IPS-NIHi7 (cell line): ENCODE measurements at regions not wholly inside any gene's neighbourhood (a gene's known extent, or its start where the extent isn't known, plus 50 kb on each side); places are given as distances from the start of the nearest gene placed in this dataset.

Experiments used
- DNase-seq: peaks from one replicate; pipeline ENCODE4 v3.0.0; 2012; ENCODE audit warnings: mixed read lengths; ENCODE audit errors: extremely low spot score

GRCh38 chr21:23475281-23476219 is 2131.7 kb downstream of the MRPL39 start:
- DNase-seq = no peak

GRCh38 chr21:23471877-23472276 is 2135.4 kb downstream of the MRPL39 start:
- no peak for DNase-seq

- DNase-seq = no peak
Measured at GRCh38 chr21:23463365-23463764, 2143.9 kb downstream of the MRPL39 start.

GRCh38 chr21:23455676-23456075 is 2151.6 kb downstream of the MRPL39 start:
- DNase-seq = no peak

GRCh38 chr21:23452384-23453083 is 2154.7 kb downstream of the MRPL39 start:
- no peak for DNase-seq

GRCh38 chr21:23445307-23445706 is 2162.0 kb downstream of the MRPL39 start:
- no peak for DNase-seq

- no peak for DNase-seq
Measured at GRCh38 chr21:23438081-23438480, 2169.2 kb downstream of the MRPL39 start.

- no peak for DNase-seq
Measured at GRCh38 chr21:23402929-23403520, 2204.3 kb downstream of the MRPL39 start.

GRCh38 chr21:23401278-23401677 is 2206.0 kb downstream of the MRPL39 start:
- DNase-seq = no peak

GRCh38 chr21:23398726-23399125 is 2208.6 kb downstream of the MRPL39 start:
- DNase-seq = no peak

- no peak for DNase-seq
Measured at GRCh38 chr21:23394458-23394857, 2212.8 kb downstream of the MRPL39 start.

- DNase-seq = no peak
Measured at GRCh38 chr21:23384679-23385078, 2222.6 kb downstream of the MRPL39 start.

GRCh38 chr21:23374155-23374554 is 2233.1 kb downstream of the MRPL39 start:
- no peak for DNase-seq

GRCh38 chr21:23356905-23357304 is 2250.4 kb downstream of the MRPL39 start:
- no peak for DNase-seq

- no peak for DNase-seq
Measured at GRCh38 chr21:23316190-23316589, 2291.1 kb downstream of the MRPL39 start.

GRCh38 chr21:23308741-23309140 is 2298.5 kb downstream of the MRPL39 start:
- no peak for DNase-seq

GRCh38 chr21:23307065-23307464 is 2300.2 kb downstream of the MRPL39 start:
- no peak for DNase-seq

GRCh38 chr21:23292292-23292691 is 2294.1 kb downstream of the NCAM2 start:
- DNase-seq = no peak

GRCh38 chr21:23281917-23282316 is 2283.7 kb downstream of the NCAM2 start:
- no peak for DNase-seq

- no peak for DNase-seq
Measured at GRCh38 chr21:23249760-23250159, 2251.6 kb downstream of the NCAM2 start.

GRCh38 chr21:23247334-23247733 is 2249.1 kb downstream of the NCAM2 start:
- DNase-seq = no peak

- DNase-seq = no peak
Measured at GRCh38 chr21:23245255-23245654, 2247.0 kb downstream of the NCAM2 start.

- no peak for DNase-seq
Measured at GRCh38 chr21:23223882-23224281, 2225.7 kb downstream of the NCAM2 start.
